ENCODE measurements at regions not wholly inside any gene's neighbourhood (a gene's known extent, or its start where the extent isn't known, plus 50 kb on each side); places are given as distances from the start of the nearest gene placed in this dataset.

- TF ChIP-seq EZH2 (IDR thresholded peaks at IDR 0.05; ENCODE audit: borderline replicate concordance): no peak
- TF ChIP-seq, protein P1, sequence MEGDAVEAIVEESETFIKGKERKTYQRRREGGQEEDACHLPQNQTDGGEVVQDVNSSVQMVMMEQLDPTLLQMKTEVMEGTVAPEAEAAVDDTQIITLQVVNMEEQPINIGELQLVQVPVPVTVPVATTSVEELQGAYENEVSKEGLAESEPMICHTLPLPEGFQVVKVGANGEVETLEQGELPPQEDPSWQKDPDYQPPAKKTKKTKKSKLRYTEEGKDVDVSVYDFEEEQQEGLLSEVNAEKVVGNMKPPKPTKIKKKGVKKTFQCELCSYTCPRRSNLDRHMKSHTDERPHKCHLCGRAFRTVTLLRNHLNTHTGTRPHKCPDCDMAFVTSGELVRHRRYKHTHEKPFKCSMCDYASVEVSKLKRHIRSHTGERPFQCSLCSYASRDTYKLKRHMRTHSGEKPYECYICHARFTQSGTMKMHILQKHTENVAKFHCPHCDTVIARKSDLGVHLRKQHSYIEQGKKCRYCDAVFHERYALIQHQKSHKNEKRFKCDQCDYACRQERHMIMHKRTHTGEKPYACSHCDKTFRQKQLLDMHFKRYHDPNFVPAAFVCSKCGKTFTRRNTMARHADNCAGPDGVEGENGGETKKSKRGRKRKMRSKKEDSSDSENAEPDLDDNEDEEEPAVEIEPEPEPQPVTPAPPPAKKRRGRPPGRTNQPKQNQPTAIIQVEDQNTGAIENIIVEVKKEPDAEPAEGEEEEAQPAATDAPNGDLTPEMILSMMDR (IDR thresholded peaks at IDR 0.05; ENCODE audit: poor library complexity): no peak
Observed at GRCh38 chr12:93153321-93153720, 224.2 kb upstream of the EEA1 start.
